ENCODE measurements at regions not wholly inside any gene's neighbourhood (a gene's known extent, or its start where the extent isn't known, plus 50 kb on each side); places are given as distances from the start of the nearest gene placed in this dataset.

DNA sequence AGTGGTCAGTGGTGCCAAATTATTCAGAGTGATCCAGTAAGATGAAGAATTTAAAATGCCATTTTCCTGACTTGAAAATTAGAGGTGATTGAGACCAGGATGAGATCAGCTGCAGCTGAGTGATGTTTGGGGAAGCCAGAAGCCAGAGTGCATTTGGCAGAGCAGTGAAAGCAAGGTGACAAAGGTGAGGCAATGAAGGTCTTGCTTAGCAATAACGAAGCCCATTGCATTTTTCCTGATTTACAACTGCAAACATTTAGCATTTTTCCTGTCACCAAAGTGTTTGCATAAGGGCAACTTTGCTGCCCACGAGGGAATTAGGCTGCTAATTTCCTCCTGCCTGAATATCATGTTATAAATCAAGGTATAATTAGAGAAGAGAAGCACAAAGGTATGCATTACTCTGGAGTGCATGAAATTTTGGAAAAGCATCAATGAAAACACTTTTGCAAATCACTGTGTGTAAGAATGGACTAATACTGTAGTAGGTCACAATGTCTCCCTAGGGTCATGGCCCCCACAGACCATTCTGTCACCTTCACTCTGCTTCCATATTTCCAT is 188.2 kb upstream of the LYPLAL1 start:
- TF ChIP-seq JUND (IDR thresholded peaks at IDR 0.05; ENCODE audit: low read depth), result no peak
- DNase-seq (ENCODE audit: low read depth in 1 of 2, low spot score in 1 of 2), result no peak
- in situ Hi-C loops (cut with HindIII; ENCODE audit: low pct_unique_long_range_greater_than_20kb, low sequenced_read_pairs), result no loop called here

DNA sequence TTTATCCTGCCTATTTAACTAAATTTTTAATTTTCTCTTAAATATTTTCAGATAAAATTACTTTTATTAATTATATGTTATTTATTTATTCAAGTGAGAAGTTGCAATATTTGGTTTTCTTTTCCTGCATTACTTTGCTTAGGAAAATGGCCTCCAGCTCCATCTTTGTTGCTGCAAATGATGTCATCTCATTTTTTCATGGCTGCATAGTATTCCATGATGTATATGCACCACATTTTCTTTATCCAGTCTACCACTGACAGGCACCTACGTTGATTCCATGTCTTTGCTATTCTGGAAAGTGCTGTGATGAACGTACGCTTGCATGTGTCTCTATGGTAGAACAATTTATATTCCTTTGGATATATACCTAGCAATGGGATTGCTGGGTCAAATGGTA is 186.9 kb upstream of the LYPLAL1 start:
- in situ Hi-C loops (cut with HindIII; ENCODE audit: low pct_unique_long_range_greater_than_20kb, low sequenced_read_pairs), result no loop called here
- TF ChIP-seq JUND (IDR thresholded peaks at IDR 0.05; ENCODE audit: low read depth), result no peak
- no peak for DNase-seq (ENCODE audit: low read depth in 1 of 2, low spot score in 1 of 2)

DNA sequence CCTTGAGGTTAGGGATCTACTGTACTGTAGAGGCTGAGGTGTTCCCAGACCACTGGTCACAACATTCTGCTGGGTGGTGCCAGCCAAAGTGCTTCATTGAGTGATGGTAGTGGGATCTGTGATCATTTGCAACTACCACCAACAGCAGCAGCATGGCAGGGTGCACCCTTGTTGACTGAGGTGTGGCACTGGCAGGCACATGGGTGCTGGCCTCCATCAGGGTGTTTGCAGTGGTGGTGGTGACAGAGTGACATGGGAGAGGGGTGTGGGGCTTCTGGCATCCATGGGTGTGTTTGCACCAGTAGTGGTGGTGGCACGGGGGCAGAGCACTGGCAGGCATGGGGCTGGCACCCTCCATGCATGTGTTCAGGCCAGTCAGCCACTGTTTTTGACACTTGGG is 183.7 kb upstream of the LYPLAL1 start:
- no peak for DNase-seq (ENCODE audit: low read depth in 1 of 2, low spot score in 1 of 2)

DNA sequence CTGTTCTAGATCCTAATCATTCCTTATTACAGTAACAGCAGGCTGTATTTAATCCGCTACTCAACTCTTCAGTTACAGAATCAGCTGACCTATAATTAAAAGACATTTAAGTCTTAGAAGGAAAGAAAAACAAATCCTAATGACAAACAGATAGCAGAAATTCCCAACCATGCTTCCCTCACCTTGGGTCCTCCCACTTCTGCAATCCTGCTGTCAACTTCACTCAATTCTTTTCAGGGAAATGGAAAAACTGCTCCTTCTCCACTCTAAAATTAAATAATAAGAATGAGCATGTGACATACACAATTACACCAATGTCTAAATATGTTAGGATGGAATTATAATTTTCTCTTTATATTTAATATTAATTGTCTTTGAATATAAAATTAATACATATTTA is 182.6 kb upstream of the LYPLAL1 start:
- TF ChIP-seq JUND (IDR thresholded peaks at IDR 0.05; ENCODE audit: low read depth), result no peak
- in situ Hi-C loops (cut with HindIII; ENCODE audit: low pct_unique_long_range_greater_than_20kb, low sequenced_read_pairs), result no loop called here

More for the DNA sequence above, 183.7 kb upstream of the LYPLAL1 start:
- in situ Hi-C loops (cut with HindIII; ENCODE audit: low pct_unique_long_range_greater_than_20kb, low sequenced_read_pairs), result no loop called here
- TF ChIP-seq JUND (IDR thresholded peaks at IDR 0.05; ENCODE audit: low read depth), result no peak

DNA sequence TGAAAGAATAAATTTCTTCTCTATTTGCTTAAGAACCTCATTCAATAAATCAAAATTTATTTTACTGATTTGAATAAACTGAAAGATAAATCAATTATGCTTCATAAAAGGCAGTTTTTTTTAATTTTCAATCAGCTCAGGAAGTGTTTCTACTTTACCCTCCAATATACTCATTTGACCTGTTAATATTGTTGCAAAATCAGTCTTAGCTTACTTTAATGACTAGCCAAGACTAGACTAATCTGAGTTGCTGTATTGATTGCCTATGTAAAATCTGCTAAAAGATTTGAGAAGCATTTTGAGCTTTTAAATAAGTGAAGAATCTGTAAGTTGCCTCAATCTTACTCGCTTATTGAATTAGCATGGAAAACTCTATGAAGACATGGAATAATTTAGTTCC is 179.1 kb upstream of the LYPLAL1 start:
- in situ Hi-C loops (cut with HindIII; ENCODE audit: low pct_unique_long_range_greater_than_20kb, low sequenced_read_pairs), result no loop called here
- DNase-seq (ENCODE audit: low read depth in 1 of 2, low spot score in 1 of 2), result no peak
- TF ChIP-seq JUND (IDR thresholded peaks at IDR 0.05; ENCODE audit: low read depth), result no peak

More for the DNA sequence above, 182.6 kb upstream of the LYPLAL1 start:
- no peak for DNase-seq (ENCODE audit: low read depth in 1 of 2, low spot score in 1 of 2)

DNA sequence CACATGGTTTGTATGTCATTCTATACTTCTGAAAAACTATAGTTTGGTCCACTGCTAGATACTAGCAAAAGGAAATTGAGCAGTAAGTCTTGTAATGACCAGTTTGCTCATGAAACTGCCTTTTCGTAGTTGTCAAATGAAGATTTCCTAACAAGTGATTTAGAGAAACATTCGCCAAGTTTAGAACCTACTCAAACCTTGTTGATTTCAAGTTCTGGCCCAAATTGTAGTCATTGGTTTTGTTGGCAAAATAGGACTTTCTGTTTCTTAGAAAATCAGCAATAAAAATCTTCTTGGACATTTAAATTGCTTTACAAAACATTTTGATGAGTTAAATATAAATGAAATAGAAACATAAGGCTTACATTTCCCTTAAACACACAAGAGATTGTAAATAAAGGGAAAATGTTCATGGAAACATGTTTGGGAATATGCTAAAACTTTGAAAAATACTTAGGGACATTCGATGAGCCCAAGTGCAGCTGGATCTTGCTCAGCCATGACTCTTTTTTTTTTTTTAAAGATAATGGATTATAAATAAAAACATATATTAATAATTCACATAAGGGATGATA is 178.5 kb upstream of the LYPLAL1 start:
- no peak for TF ChIP-seq JUND (IDR thresholded peaks at IDR 0.05; ENCODE audit: low read depth)
- in situ Hi-C loops (cut with HindIII; ENCODE audit: low pct_unique_long_range_greater_than_20kb, low sequenced_read_pairs), result no loop called here
- no peak for DNase-seq (ENCODE audit: low read depth in 1 of 2, low spot score in 1 of 2)

DNA sequence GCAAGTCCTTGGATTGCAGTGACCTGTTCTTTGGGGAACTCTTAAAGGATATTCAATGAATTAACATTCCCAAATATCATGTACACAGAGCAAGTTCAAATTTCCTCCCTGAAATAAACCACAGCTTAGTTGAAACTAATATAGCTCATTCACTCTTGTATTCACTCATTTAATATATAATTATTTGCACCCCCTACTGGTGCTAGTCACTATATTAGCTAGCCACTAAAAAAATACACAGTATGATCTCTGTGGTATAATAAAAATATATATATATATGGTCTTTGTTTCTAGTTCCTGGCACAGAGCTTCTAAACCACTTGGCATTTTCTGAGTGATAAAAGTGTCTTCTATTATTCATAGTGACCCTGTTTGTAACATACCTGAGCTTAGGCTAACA is 177.3 kb upstream of the LYPLAL1 start:
- TF ChIP-seq JUND (IDR thresholded peaks at IDR 0.05; ENCODE audit: low read depth), result no peak
- no peak for DNase-seq (ENCODE audit: low read depth in 1 of 2, low spot score in 1 of 2)
- in situ Hi-C loops (cut with HindIII; ENCODE audit: low pct_unique_long_range_greater_than_20kb, low sequenced_read_pairs), result no loop called here

DNA sequence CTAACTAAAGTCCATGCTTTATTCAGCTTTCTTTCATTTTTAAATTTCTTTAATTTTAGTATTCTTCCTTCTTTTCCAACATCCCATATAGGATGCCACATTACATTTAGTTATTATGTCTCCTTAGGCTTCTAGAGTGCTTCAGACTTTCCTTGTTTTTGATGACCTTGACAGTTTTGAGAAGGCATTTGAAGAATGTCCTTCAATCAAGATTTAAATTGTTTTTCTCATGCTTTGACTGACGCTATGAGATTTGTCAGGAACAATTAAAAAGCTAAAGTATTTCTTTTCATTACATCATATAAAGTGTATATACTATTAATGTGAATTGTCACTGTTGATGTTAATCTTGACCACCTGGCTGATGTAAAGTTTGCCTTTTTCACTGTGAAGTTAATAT is 173.7 kb upstream of the LYPLAL1 start:
- in situ Hi-C loops (cut with HindIII; ENCODE audit: low pct_unique_long_range_greater_than_20kb, low sequenced_read_pairs), result no loop called here
- DNase-seq (ENCODE audit: low read depth in 1 of 2, low spot score in 1 of 2), result no peak
- TF ChIP-seq JUND (IDR thresholded peaks at IDR 0.05; ENCODE audit: low read depth), result no peak

DNA sequence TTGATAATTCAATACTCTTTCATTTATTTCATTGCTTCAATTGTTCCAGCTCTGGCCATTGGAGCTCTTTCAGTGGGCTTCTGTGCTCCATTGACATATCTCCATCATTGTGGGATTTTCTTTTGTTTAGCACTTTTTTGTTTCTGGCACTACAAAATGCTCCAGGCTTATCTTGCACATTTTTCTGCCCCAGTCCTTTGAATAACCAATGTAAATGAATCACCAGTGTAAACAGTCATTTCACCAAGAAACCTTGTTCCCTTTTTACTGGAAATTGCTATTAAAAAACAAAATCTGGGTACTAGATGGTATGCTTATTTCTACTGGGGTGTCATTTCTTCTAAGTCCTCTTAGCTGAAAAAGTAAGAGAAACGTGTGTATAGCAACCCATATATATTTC is 173.0 kb upstream of the LYPLAL1 start:
- no peak for DNase-seq (ENCODE audit: low read depth in 1 of 2, low spot score in 1 of 2)
- in situ Hi-C loops (cut with HindIII; ENCODE audit: low pct_unique_long_range_greater_than_20kb, low sequenced_read_pairs), result no loop called here
- TF ChIP-seq JUND (IDR thresholded peaks at IDR 0.05; ENCODE audit: low read depth), result no peak

DNA sequence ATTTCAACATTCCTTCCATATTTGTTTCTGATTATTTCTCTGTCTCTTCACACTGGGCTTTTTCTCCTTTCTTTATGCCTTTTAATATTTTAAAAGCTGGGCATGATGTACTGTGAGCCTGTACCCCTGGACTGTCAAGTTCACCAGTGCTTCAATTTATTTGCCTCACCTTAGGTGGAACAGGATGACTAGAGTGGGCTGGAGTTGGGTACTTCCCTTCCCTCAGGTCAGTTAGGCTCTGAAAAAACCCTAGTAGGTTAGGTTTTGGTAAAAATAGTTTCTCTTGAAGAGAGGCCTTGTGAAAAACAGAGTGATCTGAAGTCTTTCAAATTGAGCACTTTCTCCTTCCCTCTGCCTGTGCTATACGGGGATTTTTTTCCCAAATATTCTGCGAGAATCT is 163.0 kb upstream of the LYPLAL1 start:
- DNase-seq (ENCODE audit: low read depth in 1 of 2, low spot score in 1 of 2), result no peak
- in situ Hi-C loops (cut with HindIII; ENCODE audit: low pct_unique_long_range_greater_than_20kb, low sequenced_read_pairs), result no loop called here
- no peak for TF ChIP-seq JUND (IDR thresholded peaks at IDR 0.05; ENCODE audit: low read depth)

DNA sequence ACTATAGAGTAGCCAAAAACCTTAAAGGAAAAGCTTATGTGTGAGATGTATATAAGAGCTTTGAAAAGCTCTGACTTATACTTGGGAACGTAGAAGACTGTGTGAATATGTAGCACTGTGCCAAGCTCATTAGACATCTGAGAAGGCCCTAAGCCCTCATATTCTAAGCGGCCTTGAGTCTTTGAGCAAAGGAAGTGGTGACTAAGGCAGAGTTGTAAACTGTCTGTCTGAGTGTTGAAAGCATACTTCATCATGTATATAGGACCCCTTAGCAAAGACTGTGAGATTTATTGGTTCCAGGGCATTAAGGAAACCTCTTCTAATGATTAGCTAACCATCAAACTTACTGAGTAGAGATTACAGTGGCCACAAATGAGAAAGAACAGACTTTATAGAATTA is 153.3 kb upstream of the LYPLAL1 start:
- no peak for DNase-seq (ENCODE audit: low read depth in 1 of 2, low spot score in 1 of 2)
- TF ChIP-seq JUND (IDR thresholded peaks at IDR 0.05; ENCODE audit: low read depth), result no peak
- in situ Hi-C loops (cut with HindIII; ENCODE audit: low pct_unique_long_range_greater_than_20kb, low sequenced_read_pairs), result no loop called here

DNA sequence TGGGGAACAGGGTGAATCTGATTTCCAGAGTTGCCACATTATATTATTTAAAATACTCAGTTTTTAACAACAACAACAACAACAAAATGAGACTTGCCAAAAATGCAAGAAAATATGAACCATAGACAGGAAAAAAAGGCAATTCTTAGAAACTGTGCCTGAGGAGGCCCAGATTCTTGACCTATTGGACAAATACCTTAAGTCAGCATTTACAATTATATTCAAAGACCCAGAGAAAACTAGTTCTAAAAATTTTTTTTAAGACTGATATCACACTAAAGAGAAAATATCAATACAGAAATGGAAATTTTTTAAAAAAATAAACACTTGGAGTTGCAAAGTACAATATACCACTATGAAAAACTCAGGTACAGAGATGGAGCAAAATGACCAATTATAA is 152.8 kb upstream of the LYPLAL1 start:
- TF ChIP-seq JUND (IDR thresholded peaks at IDR 0.05; ENCODE audit: low read depth), result no peak
- in situ Hi-C loops (cut with HindIII; ENCODE audit: low pct_unique_long_range_greater_than_20kb, low sequenced_read_pairs), result no loop called here
- DNase-seq (ENCODE audit: low read depth in 1 of 2, low spot score in 1 of 2), result no peak

DNA sequence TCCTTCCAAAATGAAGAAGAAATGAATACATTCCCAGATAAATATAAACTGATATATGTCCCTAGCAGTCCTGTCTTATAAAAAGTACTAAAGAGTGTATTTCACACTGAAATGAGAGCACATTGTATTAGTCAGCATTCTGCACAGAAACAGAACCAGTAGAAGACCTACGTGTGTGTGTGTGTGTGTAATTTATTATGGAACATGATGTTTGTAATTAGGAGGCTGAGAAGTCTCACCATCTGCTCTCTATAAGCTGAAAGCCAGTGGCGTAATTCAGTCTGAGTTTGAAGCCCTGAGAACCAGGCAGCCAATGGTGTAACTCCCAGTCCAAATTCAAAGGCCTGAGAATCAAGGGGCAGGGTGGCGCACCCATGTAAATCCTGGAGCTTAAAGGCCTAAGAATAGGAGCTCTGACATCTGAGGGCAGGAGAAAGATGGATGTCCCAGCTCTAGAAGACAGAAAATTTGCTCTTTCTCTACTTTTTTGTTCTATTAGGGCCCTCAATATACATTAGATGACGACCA is 146.5 kb upstream of the LYPLAL1 start:
- no peak for DNase-seq (ENCODE audit: low read depth in 1 of 2, low spot score in 1 of 2)
- in situ Hi-C loops (cut with HindIII; ENCODE audit: low pct_unique_long_range_greater_than_20kb, low sequenced_read_pairs), result no loop called here
- no peak for TF ChIP-seq JUND (IDR thresholded peaks at IDR 0.05; ENCODE audit: low read depth)

DNA sequence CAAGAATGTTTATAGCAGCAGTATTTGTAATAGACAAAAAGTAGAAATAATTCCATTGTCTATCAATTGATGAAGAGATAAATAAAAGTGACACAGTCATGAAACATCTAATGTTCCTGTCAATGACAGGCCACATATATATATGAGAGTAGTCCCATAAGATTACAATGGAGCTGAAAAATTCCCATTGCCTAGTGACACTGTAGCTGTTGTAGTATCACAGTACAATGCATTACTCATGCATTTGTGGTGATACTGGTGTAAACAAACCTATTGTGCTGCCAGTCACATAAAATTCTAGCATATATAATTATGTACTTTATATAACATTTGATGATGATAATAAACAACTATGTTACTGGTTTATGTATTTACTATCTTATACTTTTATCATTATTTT is 141.9 kb upstream of the LYPLAL1 start:
- in situ Hi-C loops (cut with HindIII; ENCODE audit: low pct_unique_long_range_greater_than_20kb, low sequenced_read_pairs), result no loop called here
- no peak for DNase-seq (ENCODE audit: low read depth in 1 of 2, low spot score in 1 of 2)
- no peak for TF ChIP-seq JUND (IDR thresholded peaks at IDR 0.05; ENCODE audit: low read depth)
